ENCODE measurements at regions not wholly inside any gene's neighbourhood (a gene's known extent, or its start where the extent isn't known, plus 50 kb on each side); places are given as distances from the start of the nearest gene placed in this dataset. TPM values are rescaled to one million over a fixed set of nuclear protein-coding genes. Genes with fewer than 3 reads are reported as not detected.

Small RNAs in the stretch of these regions (small RNA-seq; reads per million reads assigned to genes)
- gene RNU6-18P = not detected
